SJSA1 (cell line): ENCODE measurements at regions not wholly inside any gene's neighbourhood (a gene's known extent, or its start where the extent isn't known, plus 50 kb on each side); places are given as distances from the start of the nearest gene placed in this dataset.

Source experiments
- DNase-seq, 2 experiments: peaks; one replicate each; pipeline ENCODE4 v3.0.0-alpha.2; 2015 to 2020; ENCODE audit warnings: low spot score in 2 of 2, low read depth in 1 of 2
- H3K27ac ChIP-seq: fragments of 250-450 bp; sonication (Bioruptor Pico); 2 replicates; pipeline ENCODE4 v1.5.1; 2020; ENCODE audit warnings: mild to moderate bottlenecking, moderate library complexity
- H3K27me3 ChIP-seq: fragments of 250-450 bp; sonication (Bioruptor Pico); replicated peaks from 2 replicates; pipeline ENCODE4 v1.5.1; 2020; ENCODE audit warnings: mild to moderate bottlenecking, moderate library complexity
- H3K36me3 ChIP-seq: fragments of 250-450 bp; sonication (Bioruptor Pico); 2 replicates; pipeline ENCODE4 v1.5.1; 2020; ENCODE audit warnings: mild to moderate bottlenecking
- H3K4me1 ChIP-seq: fragments of 250-450 bp; sonication (Bioruptor Pico); replicated peaks from 2 replicates; pipeline ENCODE4 v1.6.1; 2021; ENCODE audit warnings: mild to moderate bottlenecking
- H3K4me3 ChIP-seq: fragments of 250-450 bp; sonication (Bioruptor Pico); 2 replicates; pipeline ENCODE4 v1.5.1; 2020; ENCODE audit warnings: mild to moderate bottlenecking
- H3K9me3 ChIP-seq: fragments of 250-450 bp; sonication (Bioruptor Pico); replicated peaks from 2 replicates; pipeline ENCODE4 v1.5.1; 2020; ENCODE audit warnings: mild to moderate bottlenecking

GRCh38 chr16:55212791-55213190 lies 111.2 kb upstream of the IRX6 start:
- DNase-seq, result no peak
- no peaks in the 10 kb centered on the region for H3K36me3 ChIP-seq
- no peaks in the 10 kb centered on the region for H3K4me1 ChIP-seq
- H3K27ac ChIP-seq, result no peak overlapping the region
- no peaks in the 10 kb centered on the region for H3K9me3 ChIP-seq
- H3K27me3 ChIP-seq, result 0 out of 2 replicates have a peak, but pooled peaks cover 3% of the 10 kb centered on the region
- H3K4me3 ChIP-seq, result no peak overlapping the region

GRCh38 chr16:55214412-55214811 lies 109.6 kb upstream of the IRX6 start:
- H3K4me1 ChIP-seq, result no peaks in the 10 kb centered on the region
- no peaks in the 10 kb centered on the region for H3K9me3 ChIP-seq
- H3K27me3 ChIP-seq, result 0 out of 2 replicates have a peak, but pooled peaks cover 3% of the 10 kb centered on the region
- DNase-seq, result no peak
- H3K27ac ChIP-seq, result no peak overlapping the region
- no peak overlapping the region for H3K4me3 ChIP-seq
- no peaks in the 10 kb centered on the region for H3K36me3 ChIP-seq

- H3K9me3 ChIP-seq, result no peaks in the 10 kb centered on the region
- 0 out of 2 replicates have a peak, but pooled peaks cover 3% of the 10 kb centered on the region for H3K27me3 ChIP-seq
- H3K27ac ChIP-seq, result no peak overlapping the region
- no peak for DNase-seq
- no peak overlapping the region for H3K4me3 ChIP-seq
- H3K4me1 ChIP-seq, result no peaks in the 10 kb centered on the region
- H3K36me3 ChIP-seq, result no peaks in the 10 kb centered on the region
Measured at GRCh38 chr16:55214974-55215494, 109.0 kb upstream of the IRX6 start.

GRCh38 chr16:55217392-55217791 lies 106.6 kb upstream of the IRX6 start:
- H3K9me3 ChIP-seq, result no peaks in the 10 kb centered on the region

GRCh38 chr16:55221836-55222235 lies 102.2 kb upstream of the IRX6 start:
- Histone ChIP-seq H3K27me3 (no peaks in the 10 kb centered on the region), H3K9me3 (no peaks in the 10 kb centered on the region), H3K27ac (no peak overlapping the region), H3K4me1 (no peaks in the 10 kb centered on the region), H3K4me3 (no peak overlapping the region), H3K36me3 (no peaks in the 10 kb centered on the region)
- no peak for DNase-seq

More at GRCh38 chr16:55217392-55217791, 106.6 kb upstream of the IRX6 start:
- H3K27me3 ChIP-seq, result 0 out of 2 replicates have a peak, but pooled peaks cover 3% of the 10 kb centered on the region
- no peak overlapping the region for H3K4me3 ChIP-seq
- no peak overlapping the region for H3K27ac ChIP-seq
- no peaks in the 10 kb centered on the region for H3K36me3 ChIP-seq
- no peak for DNase-seq
- no peaks in the 10 kb centered on the region for H3K4me1 ChIP-seq

- Histone ChIP-seq H3K4me1 (no peaks in the 10 kb centered on the region), H3K9me3 (no peaks in the 10 kb centered on the region), H3K4me3 (no peak overlapping the region), H3K27ac (no peak overlapping the region), H3K27me3 (no peaks in the 10 kb centered on the region), H3K36me3 (no peaks in the 10 kb centered on the region)
- no peak for DNase-seq
Measured at GRCh38 chr16:55222486-55222885, 101.5 kb upstream of the IRX6 start.

GRCh38 chr16:55225972-55226542 lies 97.9 kb upstream of the IRX6 start:
- Histone ChIP-seq H3K9me3 (no peaks in the 10 kb centered on the region), H3K36me3 (no peaks in the 10 kb centered on the region), H3K4me1 (no peaks in the 10 kb centered on the region), H3K4me3 (no peak overlapping the region), H3K27ac (no peak overlapping the region), H3K27me3 (no peaks in the 10 kb centered on the region)
- DNase-seq, result no peak

GRCh38 chr16:55232822-55233221 lies 91.2 kb upstream of the IRX6 start:
- Histone ChIP-seq H3K4me3 (no peak overlapping the region), H3K27me3 (no peaks in the 10 kb centered on the region), H3K9me3 (no peaks in the 10 kb centered on the region)

GRCh38 chr16:55233464-55233863 lies 90.5 kb upstream of the IRX6 start:
- H3K27ac ChIP-seq, result no peak overlapping the region

More at GRCh38 chr16:55232822-55233221, 91.2 kb upstream of the IRX6 start:
- no peak for DNase-seq
- H3K27ac ChIP-seq, result no peak overlapping the region
- H3K4me1 ChIP-seq, result no peaks in the 10 kb centered on the region
- no peaks in the 10 kb centered on the region for H3K36me3 ChIP-seq

GRCh38 chr16:55236655-55237054 lies 87.3 kb upstream of the IRX6 start:
- Histone ChIP-seq H3K4me1 (no peaks in the 10 kb centered on the region), H3K27me3 (no peaks in the 10 kb centered on the region), H3K4me3 (no peak overlapping the region), H3K9me3 (no peaks in the 10 kb centered on the region), H3K27ac (no peak overlapping the region), H3K36me3 (no peaks in the 10 kb centered on the region)
- no peak for DNase-seq

More at GRCh38 chr16:55233464-55233863, 90.5 kb upstream of the IRX6 start:
- DNase-seq, result no peak
- H3K4me1 ChIP-seq, result no peaks in the 10 kb centered on the region
- H3K36me3 ChIP-seq, result no peaks in the 10 kb centered on the region
- H3K27me3 ChIP-seq, result no peaks in the 10 kb centered on the region
- H3K4me3 ChIP-seq, result no peak overlapping the region
- no peaks in the 10 kb centered on the region for H3K9me3 ChIP-seq

- no peak for DNase-seq
Measured at GRCh38 chr16:55239723-55240122, 84.3 kb upstream of the IRX6 start.

GRCh38 chr16:55240888-55241287 lies 83.1 kb upstream of the IRX6 start:
- no peaks in the 10 kb centered on the region for H3K36me3 ChIP-seq
- H3K9me3 ChIP-seq, result no peaks in the 10 kb centered on the region
- no peak for DNase-seq
- no peak overlapping the region for H3K27ac ChIP-seq
- H3K27me3 ChIP-seq, result no peaks in the 10 kb centered on the region
- H3K4me3 ChIP-seq, result no peak overlapping the region
- no peaks in the 10 kb centered on the region for H3K4me1 ChIP-seq

More at GRCh38 chr16:55239723-55240122, 84.3 kb upstream of the IRX6 start:
- Histone ChIP-seq H3K27ac (no peak overlapping the region), H3K4me3 (no peak overlapping the region), H3K36me3 (no peaks in the 10 kb centered on the region), H3K27me3 (no peaks in the 10 kb centered on the region), H3K4me1 (no peaks in the 10 kb centered on the region), H3K9me3 (no peaks in the 10 kb centered on the region)

GRCh38 chr16:55242667-55243066 lies 81.3 kb upstream of the IRX6 start:
- no peaks in the 10 kb centered on the region for H3K4me1 ChIP-seq

GRCh38 chr16:55248058-55248457 lies 75.9 kb upstream of the IRX6 start:
- no peak overlapping the region for H3K27ac ChIP-seq
- no peak for DNase-seq
- no peaks in the 10 kb centered on the region for H3K4me1 ChIP-seq
- H3K4me3 ChIP-seq, result no peak overlapping the region
- no peaks in the 10 kb centered on the region for H3K36me3 ChIP-seq
- no peaks in the 10 kb centered on the region for H3K9me3 ChIP-seq
- no peaks in the 10 kb centered on the region for H3K27me3 ChIP-seq

More at GRCh38 chr16:55242667-55243066, 81.3 kb upstream of the IRX6 start:
- no peaks in the 10 kb centered on the region for H3K27me3 ChIP-seq
- H3K9me3 ChIP-seq, result no peaks in the 10 kb centered on the region
- H3K36me3 ChIP-seq, result no peaks in the 10 kb centered on the region
- no peak overlapping the region for H3K4me3 ChIP-seq
- no peak overlapping the region for H3K27ac ChIP-seq
- no peak for DNase-seq

- Histone ChIP-seq H3K4me1 (no peaks in the 10 kb centered on the region), H3K4me3 (no peak overlapping the region), H3K27ac (no peak overlapping the region), H3K36me3 (no peaks in the 10 kb centered on the region), H3K27me3 (no peaks in the 10 kb centered on the region), H3K9me3 (no peaks in the 10 kb centered on the region)
- no peak for DNase-seq
Measured at GRCh38 chr16:55248494-55248893, 75.5 kb upstream of the IRX6 start.
